Astrocyte (in vitro differentiated cells and primary cell): ENCODE measurements at regions not wholly inside any gene's neighbourhood (a gene's known extent, or its start where the extent isn't known, plus 50 kb on each side); places are given as distances from the start of the nearest gene placed in this dataset.

ENCODE experiments used
- EZH2 ChIP-seq: IDR thresholded peaks from 2 replicates; pipeline ENCODE4 v1.6.1; 2012; ENCODE audit warnings: mild to moderate bottlenecking, low read length, inconsistent platforms; ENCODE audit not compliant: insufficient read depth
- TF ChIP-seq, protein P1 (sequence below): IDR thresholded peaks from 2 replicates; pipeline ENCODE4 v1.5.1; 2011; ENCODE audit warnings: low read depth, mild to moderate bottlenecking, inconsistent platforms, low read length, moderate library complexity; ENCODE audit not compliant: insufficient read depth

- TF ChIP-seq, protein P1, sequence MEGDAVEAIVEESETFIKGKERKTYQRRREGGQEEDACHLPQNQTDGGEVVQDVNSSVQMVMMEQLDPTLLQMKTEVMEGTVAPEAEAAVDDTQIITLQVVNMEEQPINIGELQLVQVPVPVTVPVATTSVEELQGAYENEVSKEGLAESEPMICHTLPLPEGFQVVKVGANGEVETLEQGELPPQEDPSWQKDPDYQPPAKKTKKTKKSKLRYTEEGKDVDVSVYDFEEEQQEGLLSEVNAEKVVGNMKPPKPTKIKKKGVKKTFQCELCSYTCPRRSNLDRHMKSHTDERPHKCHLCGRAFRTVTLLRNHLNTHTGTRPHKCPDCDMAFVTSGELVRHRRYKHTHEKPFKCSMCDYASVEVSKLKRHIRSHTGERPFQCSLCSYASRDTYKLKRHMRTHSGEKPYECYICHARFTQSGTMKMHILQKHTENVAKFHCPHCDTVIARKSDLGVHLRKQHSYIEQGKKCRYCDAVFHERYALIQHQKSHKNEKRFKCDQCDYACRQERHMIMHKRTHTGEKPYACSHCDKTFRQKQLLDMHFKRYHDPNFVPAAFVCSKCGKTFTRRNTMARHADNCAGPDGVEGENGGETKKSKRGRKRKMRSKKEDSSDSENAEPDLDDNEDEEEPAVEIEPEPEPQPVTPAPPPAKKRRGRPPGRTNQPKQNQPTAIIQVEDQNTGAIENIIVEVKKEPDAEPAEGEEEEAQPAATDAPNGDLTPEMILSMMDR, result no peak
- no peak for TF ChIP-seq EZH2
These were observed 113.1 kb upstream of the TMCC3 start for GRCh38 chr12:94763462-94763861.
